B cell (primary cell): ENCODE measurements at regions not wholly inside any gene's neighbourhood (a gene's known extent, or its start where the extent isn't known, plus 50 kb on each side); places are given as distances from the start of the nearest gene placed in this dataset.

ENCODE experiments used
- ATAC-seq: fragments of 200-7000 bp; cut with Tn5 transposase; one replicate; pipeline ENCODE4 v1.10.0; 2021; ENCODE audit warnings: low read depth, mild to moderate bottlenecking, moderate number of reproducible peaks, moderate library complexity
- CTCF ChIA-PET: fragments of 350-600 bp; sonication (Branson Sonifier 250); formaldehyde crosslinking; loops from one replicate; lab custom pipeline; 2021; ENCODE audit warnings: antibody characterized with exemption, inconsistent platforms; lab: Charles Lee
- POLR2A ChIA-PET: fragments of 350-600 bp; sonication (Branson Sonifier 250); formaldehyde crosslinking; loops from one replicate; lab custom pipeline; 2021; ENCODE audit warnings: antibody characterized with exemption; lab: Charles Lee
- DNase-seq: peaks from one replicate; pipeline ENCODE4 v3.0.0; 2013
- H2AFZ ChIP-seq: 2 replicates; pipeline ENCODE4 v1.6.1; 2012; ENCODE audit warnings: mild to moderate bottlenecking, low read depth, low read length; ENCODE audit not compliant: insufficient read depth, poor library complexity, severe bottlenecking
- H3K27ac ChIP-seq, 2 donors: 1 replicate in 1 of 2; 2 replicates in 1 of 2; pipeline ENCODE4 v1.5.1; 2012 to 2013; ENCODE audit warnings: low read length in 2 of 2, mild to moderate bottlenecking in 2 of 2, moderate library complexity in 1 of 2
- H3K27me3 ChIP-seq, 4 experiments: fragments of 200-600 bp in 1 of 4; sonication (generic) in 1 of 4; replicated peaks in 1 of 4; 1 replicate in 2 of 4; 2 replicates in 2 of 4; pipeline versions ENCODE4 v1.6.1 to v1.7.0; 2013 to 2016; ENCODE audit warnings: low read length in 3 of 4, mild to moderate bottlenecking in 2 of 4, mixed read lengths in 1 of 4, moderate library complexity in 1 of 4; ENCODE audit not compliant: insufficient read depth in 4 of 4, control insufficient read depth in 3 of 4; ENCODE audit errors: control extremely low read depth in 1 of 4
- H3K36me3 ChIP-seq, 2 experiments: replicated peaks in 1 of 2; 1 replicate in 1 of 2; 2 replicates in 1 of 2; pipeline versions ENCODE4 v1.6.1 to v1.7.1; 2013; ENCODE audit warnings: low read length in 1 of 2; ENCODE audit not compliant: insufficient read depth in 2 of 2, control insufficient read depth in 1 of 2; ENCODE audit errors: control extremely low read depth in 1 of 2, extremely low read depth in 1 of 2
- H3K4me1 ChIP-seq, 2 donors: fragments of 200-600 bp in 1 of 2; sonication (generic) in 1 of 2; 1 replicate in 1 of 2; 2 replicates in 1 of 2; pipeline versions ENCODE4 v1.5.1 to v1.6.1; 2013 to 2017; ENCODE audit warnings: low read length in 2 of 2; ENCODE audit not compliant: control insufficient read depth in 2 of 2, insufficient read depth in 2 of 2
- H3K4me2 ChIP-seq: replicated peaks from 2 replicates; pipeline ENCODE3; 2012; ENCODE audit warnings: mild to moderate bottlenecking, low read depth, low read length; ENCODE audit not compliant: poor library complexity, severe bottlenecking
- H3K4me3 ChIP-seq, 5 experiments: fragments of 200-600 bp in 1 of 5; sonication (generic) in 1 of 5; 1 replicate in 3 of 5; 2 replicates in 2 of 5; pipeline versions ENCODE4 v1.5.1 to v1.7.0; 2011 to 2016; ENCODE audit warnings: low read length in 4 of 5, mild to moderate bottlenecking in 4 of 5, low read depth in 2 of 5, control low read depth in 1 of 5, moderate library complexity in 1 of 5; ENCODE audit not compliant: insufficient read depth in 1 of 5; ENCODE audit errors: control extremely low read depth in 1 of 5, extremely low read depth in 1 of 5
- H3K79me2 ChIP-seq: fragments of 200-600 bp; sonication (generic); one replicate; pipeline ENCODE4 v1.6.0; 2016; ENCODE audit warnings: low read length; ENCODE audit not compliant: control insufficient read depth, insufficient read depth
- H3K9ac ChIP-seq: fragments of 200-600 bp; sonication (generic); 2 replicates; pipeline ENCODE4 v1.6.1; 2017; ENCODE audit warnings: mild to moderate bottlenecking, low read length, moderate library complexity
- H3K9me3 ChIP-seq, 3 donors: one replicate each; pipeline versions ENCODE4 v1.6.1 to v1.7.1; 2013; ENCODE audit warnings: low read length in 2 of 3; ENCODE audit not compliant: control insufficient read depth in 2 of 3, insufficient read depth in 1 of 3; ENCODE audit errors: control extremely low read depth in 1 of 3
- H4K20me1 ChIP-seq: 2 replicates; pipeline ENCODE4 v1.6.0; 2012; ENCODE audit warnings: mild to moderate bottlenecking, low read length; ENCODE audit not compliant: insufficient read depth, control insufficient read depth, poor library complexity, severe bottlenecking
- H3K27ac Mint-ChIP-seq: one replicate; pipeline ENCODE4 v1.8.0; 2021; ENCODE audit warnings: mixed read lengths
- H3K27me3 Mint-ChIP-seq: one replicate; pipeline ENCODE4 v1.8.0; 2021; ENCODE audit warnings: mixed read lengths
- H3K4me1 Mint-ChIP-seq: one replicate; pipeline ENCODE4 v1.8.0; 2021; ENCODE audit warnings: mixed read lengths
- H3K4me3 Mint-ChIP-seq: one replicate; pipeline ENCODE4 v1.8.0; 2021; ENCODE audit warnings: mixed read lengths
- H3K9me3 Mint-ChIP-seq: one replicate; pipeline ENCODE4 v1.8.0; 2022; ENCODE audit warnings: mixed read lengths; ENCODE audit not compliant: insufficient read depth
- EZH2 ChIP-seq: IDR thresholded peaks from 2 replicates; pipeline ENCODE4 v1.6.1; 2012; ENCODE audit warnings: borderline replicate concordance, low read depth, mild to moderate bottlenecking, moderate library complexity, low read length; ENCODE audit not compliant: insufficient read depth, poor library complexity, severe bottlenecking
- WGBS: methylation state at CpG from one replicate; pipeline ENCODE4 v1.1.5; 2013; ENCODE audit warnings: missing lambda C conversion rate; ENCODE audit not compliant: insufficient coverage; 5-methylcytosine and 5-hydroxymethylcytosine counted together
- intact Hi-C: fragments of 100-400 bp; cut with micrococcal nuclease; formaldehyde crosslinking; loops from one replicate; pipeline ENCODE4 v1.10.0; 2022
- TF ChIP-seq, protein P1 (sequence below): fragments of 200-600 bp; IDR thresholded peaks from one replicate; pipeline ENCODE4 v1.8.0; 2022; ENCODE audit warnings: antibody characterized with exemption, mild to moderate bottlenecking

DNA sequence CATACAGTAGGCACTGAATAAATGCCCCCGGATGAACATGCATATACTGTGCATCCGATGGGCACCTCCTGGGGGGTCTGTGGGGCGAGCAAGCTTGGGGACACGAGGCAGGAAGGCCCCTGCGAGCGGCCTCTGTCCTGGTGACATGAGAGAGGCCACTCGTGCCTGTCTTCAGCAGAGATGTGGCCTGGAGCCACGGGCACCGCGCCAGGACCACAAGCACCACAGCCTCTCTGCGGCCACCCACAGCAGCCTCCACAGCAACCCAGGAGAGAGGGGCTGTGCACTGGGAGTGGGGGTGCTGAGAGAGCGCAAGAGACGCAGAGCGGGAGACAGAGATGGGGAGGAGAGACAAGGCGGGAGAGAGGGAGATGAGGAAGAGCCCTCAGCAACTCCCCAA is 118.5 kb downstream of the RFLNA start:
- CTCF ChIA-PET = no interaction called here
- peaks cover 50% of the 10 kb centered on the region for H4K20me1 ChIP-seq
- DNase-seq (no peak), ATAC-seq (no peak)
- H3K79me2 ChIP-seq = peaks cover 35% of the 10 kb centered on the region
- H3K27ac ChIP-seq = no peak overlapping the region
- H3K4me3 Mint-ChIP-seq = no peak overlapping the region
- 94% methylated on average over 13 of the region's 15 CpGs for WGBS
- H3K36me3 ChIP-seq = peaks cover 0 to 27% of the 10 kb centered on the region in 2 experiments
- H3K27ac Mint-ChIP-seq = no peak overlapping the region
- H3K9ac ChIP-seq = no peak overlapping the region
- H3K27me3 Mint-ChIP-seq = no peaks in the 10 kb centered on the region
- H3K4me1 Mint-ChIP-seq = no peaks in the 10 kb centered on the region
- no peaks in the 10 kb centered on the region for H3K9me3 Mint-ChIP-seq
- peaks cover 0 to 3% (median 0%) of the 10 kb centered on the region in 3 donors for H3K9me3 ChIP-seq
- no peaks in the 10 kb centered on the region for H3K27me3 ChIP-seq
- TF ChIP-seq, protein P1, sequence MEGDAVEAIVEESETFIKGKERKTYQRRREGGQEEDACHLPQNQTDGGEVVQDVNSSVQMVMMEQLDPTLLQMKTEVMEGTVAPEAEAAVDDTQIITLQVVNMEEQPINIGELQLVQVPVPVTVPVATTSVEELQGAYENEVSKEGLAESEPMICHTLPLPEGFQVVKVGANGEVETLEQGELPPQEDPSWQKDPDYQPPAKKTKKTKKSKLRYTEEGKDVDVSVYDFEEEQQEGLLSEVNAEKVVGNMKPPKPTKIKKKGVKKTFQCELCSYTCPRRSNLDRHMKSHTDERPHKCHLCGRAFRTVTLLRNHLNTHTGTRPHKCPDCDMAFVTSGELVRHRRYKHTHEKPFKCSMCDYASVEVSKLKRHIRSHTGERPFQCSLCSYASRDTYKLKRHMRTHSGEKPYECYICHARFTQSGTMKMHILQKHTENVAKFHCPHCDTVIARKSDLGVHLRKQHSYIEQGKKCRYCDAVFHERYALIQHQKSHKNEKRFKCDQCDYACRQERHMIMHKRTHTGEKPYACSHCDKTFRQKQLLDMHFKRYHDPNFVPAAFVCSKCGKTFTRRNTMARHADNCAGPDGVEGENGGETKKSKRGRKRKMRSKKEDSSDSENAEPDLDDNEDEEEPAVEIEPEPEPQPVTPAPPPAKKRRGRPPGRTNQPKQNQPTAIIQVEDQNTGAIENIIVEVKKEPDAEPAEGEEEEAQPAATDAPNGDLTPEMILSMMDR = no peak
- no peak for TF ChIP-seq EZH2
- H3K4me2 ChIP-seq = no peak overlapping the region
- no peaks in the 10 kb centered on the region for H3K4me1 ChIP-seq
- H2AFZ ChIP-seq = no peak overlapping the region
- H3K4me3 ChIP-seq = no peak overlapping the region
- POLR2A ChIA-PET = no interaction called here
- intact Hi-C loops = no loop called here

DNA sequence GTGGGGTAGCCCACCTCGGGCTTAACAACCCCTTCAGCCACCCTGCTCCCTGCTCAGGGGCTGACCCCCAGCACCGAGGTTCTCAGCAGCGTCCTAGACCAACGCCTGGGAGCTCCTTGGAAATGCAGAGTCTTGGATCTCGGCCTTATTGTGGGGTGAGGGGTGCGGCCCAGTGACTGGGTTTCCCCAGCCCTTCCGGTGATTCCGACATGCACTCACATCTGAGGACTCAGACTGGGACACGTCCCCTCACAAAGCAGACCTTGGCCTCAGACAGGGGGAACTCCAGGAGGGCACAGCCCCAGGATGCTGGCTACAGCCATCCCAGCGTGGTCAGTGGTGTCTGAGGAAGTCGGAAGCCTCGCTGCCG is 117.7 kb downstream of the RFLNA start:
- no peak overlapping the region for H3K4me3 ChIP-seq
- Mint-ChIP-seq H3K4me3 (no peak overlapping the region), H3K4me1 (no peaks in the 10 kb centered on the region), H3K27ac (no peak overlapping the region), H3K27me3 (no peaks in the 10 kb centered on the region), H3K9me3 (no peaks in the 10 kb centered on the region)
- DNase-seq = no peak
- H3K4me1 ChIP-seq = no peaks in the 10 kb centered on the region
- WGBS = 96% methylated on average over 13 of the region's 13 CpGs
- H3K9ac ChIP-seq = no peak overlapping the region
- no peak overlapping the region for H3K4me2 ChIP-seq
- H4K20me1 ChIP-seq = peaks cover 50% of the 10 kb centered on the region
- ChIA-PET CTCF (no interaction called here), POLR2A (no interaction called here)
- H3K27ac ChIP-seq = no peak overlapping the region
- intact Hi-C loops = no loop called here
- TF ChIP-seq EZH2 = no peak
- TF ChIP-seq, protein P1 = no peak
- peaks cover 0 to 3% (median 0%) of the 10 kb centered on the region in 3 donors for H3K9me3 ChIP-seq
- peaks cover 30% of the 10 kb centered on the region for H3K79me2 ChIP-seq
- H2AFZ ChIP-seq = no peak overlapping the region
- H3K36me3 ChIP-seq = peaks cover 0 to 24% of the 10 kb centered on the region in 2 experiments
- no peaks in the 10 kb centered on the region for H3K27me3 ChIP-seq
- no peak for ATAC-seq
